Loucy (cell line): ENCODE measurements at regions not wholly inside any gene's neighbourhood (a gene's known extent, or its start where the extent isn't known, plus 50 kb on each side); places are given as distances from the start of the nearest gene placed in this dataset.

Experiments
- H2AFZ ChIP-seq: fragments of 200-600 bp; sonication (generic); 2 replicates; pipeline ENCODE4 v1.6.0; 2016; ENCODE audit warnings: antibody characterized with exemption, mild to moderate bottlenecking, low read length, moderate library complexity
- H3F3A ChIP-seq: fragments of 200-600 bp; 2 replicates; pipeline ENCODE4 v1.6.0; 2016; ENCODE audit warnings: antibody characterized with exemption, low read depth, mild to moderate bottlenecking
- H3K27me3 ChIP-seq: fragments of 200-600 bp; sonication (generic); 2 replicates; pipeline ENCODE4 v1.6.1; 2014; ENCODE audit warnings: low read length, mild to moderate bottlenecking; ENCODE audit not compliant: insufficient read depth, poor library complexity, severe bottlenecking
- H3K36me3 ChIP-seq: fragments of 200-600 bp; sonication (generic); 2 replicates; pipeline ENCODE4 v1.6.1; 2016; ENCODE audit warnings: low read length; ENCODE audit not compliant: insufficient read depth
- H3K4me1 ChIP-seq: fragments of 200-600 bp; sonication (generic); 2 replicates; pipeline ENCODE4 v1.5.1; 2014; ENCODE audit warnings: low read length, mild to moderate bottlenecking; ENCODE audit not compliant: insufficient read depth, poor library complexity, severe bottlenecking
- H3K4me2 ChIP-seq: fragments of 200-600 bp; sonication (generic); 2 replicates; pipeline ENCODE4 v1.6.0; 2014; ENCODE audit warnings: antibody characterized with exemption, low read length, low read depth, mild to moderate bottlenecking; ENCODE audit not compliant: poor library complexity, severe bottlenecking
- H3K4me3 ChIP-seq: fragments of 200-600 bp; sonication (generic); 2 replicates; pipeline ENCODE4 v1.5.1; 2014; ENCODE audit warnings: low read length, mild to moderate bottlenecking, mixed read lengths; ENCODE audit not compliant: poor library complexity, severe bottlenecking
- H3K79me2 ChIP-seq: fragments of 200-600 bp; sonication (generic); 2 replicates; pipeline ENCODE4 v1.6.1; 2014; ENCODE audit warnings: low read length; ENCODE audit not compliant: insufficient read depth
- H3K9ac ChIP-seq: fragments of 200-600 bp; sonication (generic); 2 replicates; pipeline ENCODE4 v1.6.0; 2014; ENCODE audit warnings: mild to moderate bottlenecking, low read depth, low read length, moderate library complexity; ENCODE audit not compliant: poor library complexity, severe bottlenecking
- H3K9me2 ChIP-seq: fragments of 200-600 bp; sonication (generic); replicated peaks from 2 replicates; pipeline ENCODE4 v1.6.1; 2016; ENCODE audit warnings: low read depth, low read length, mixed read lengths
- H3K9me3 ChIP-seq: fragments of 200-600 bp; sonication (generic); 2 replicates; pipeline ENCODE4 v1.6.1; 2014; ENCODE audit warnings: mild to moderate bottlenecking, antibody characterized with exemption, low read length, low read depth; ENCODE audit not compliant: insufficient read depth
- H4K20me1 ChIP-seq: fragments of 200-600 bp; sonication (generic); 2 replicates; pipeline ENCODE4 v1.6.0; 2014; ENCODE audit warnings: antibody characterized with exemption, low read length, mild to moderate bottlenecking; ENCODE audit not compliant: insufficient read depth, poor library complexity, severe bottlenecking
- CTCF ChIP-seq: fragments of 200-600 bp; sonication (generic); conservative IDR thresholded peaks from 2 replicates; pipeline ENCODE4 v1.5.1; 2014; ENCODE audit warnings: mild to moderate bottlenecking, antibody characterized with exemption, low read length
- EZH2phosphoT487 ChIP-seq: fragments of 200-600 bp; IDR thresholded peaks from 2 replicates; pipeline ENCODE4 v1.6.1; 2018; ENCODE audit warnings: antibody characterized with exemption, mild to moderate bottlenecking, moderate library complexity, borderline replicate concordance

DNA sequence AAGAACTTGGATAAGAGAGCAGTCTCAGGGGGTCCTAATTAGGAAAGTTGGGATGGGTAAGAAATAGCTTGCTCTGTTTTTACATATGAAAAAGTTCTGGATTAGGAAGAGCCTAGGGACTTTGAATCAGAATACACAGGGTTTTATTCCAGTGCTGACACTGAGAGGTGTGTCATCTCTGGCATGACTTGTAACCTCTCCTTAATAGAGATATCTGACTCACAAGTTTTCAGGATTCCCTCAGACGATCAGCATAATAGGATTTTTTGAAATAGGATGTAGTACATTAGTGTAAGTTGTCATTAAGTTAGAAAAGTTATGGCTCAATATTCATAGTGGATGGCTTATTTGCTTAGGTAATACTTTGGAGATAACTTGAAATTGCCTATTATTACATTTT, 555.2 kb upstream of the MIR17HG start:
- H3K4me3 ChIP-seq = no peak overlapping the region
- H3K4me1 ChIP-seq = no peaks in the 10 kb centered on the region
- no peaks in the 10 kb centered on the region for H3K79me2 ChIP-seq
- H3K27me3 ChIP-seq = no peaks in the 10 kb centered on the region
- no peaks in the 10 kb centered on the region for H3F3A ChIP-seq
- H3K9ac ChIP-seq = no peak overlapping the region
- no peaks in the 10 kb centered on the region for H4K20me1 ChIP-seq
- no peak for TF ChIP-seq EZH2phosphoT487
- no peak for TF ChIP-seq CTCF
- no peaks in the 10 kb centered on the region for H3K9me3 ChIP-seq
- H2AFZ ChIP-seq = no peak overlapping the region
- H3K9me2 ChIP-seq = no peaks in the 10 kb centered on the region
- no peak overlapping the region for H3K4me2 ChIP-seq
- no peaks in the 10 kb centered on the region for H3K36me3 ChIP-seq

- Histone ChIP-seq H3K4me3 (no peak overlapping the region), H3K4me1 (no peaks in the 10 kb centered on the region), H3K9me3 (no peaks in the 10 kb centered on the region), H3K27me3 (no peaks in the 10 kb centered on the region), H3K9me2 (no peaks in the 10 kb centered on the region), H4K20me1 (no peaks in the 10 kb centered on the region), H3K4me2 (no peak overlapping the region), H3K36me3 (no peaks in the 10 kb centered on the region), H3F3A (no peaks in the 10 kb centered on the region), H3K79me2 (no peaks in the 10 kb centered on the region), H3K9ac (no peak overlapping the region), H2AFZ (no peak overlapping the region)
- no peak for TF ChIP-seq CTCF
- no peak for TF ChIP-seq EZH2phosphoT487
These were observed 554.1 kb upstream of the MIR17HG start for GRCh38 chr13:90793261-90793820.

DNA sequence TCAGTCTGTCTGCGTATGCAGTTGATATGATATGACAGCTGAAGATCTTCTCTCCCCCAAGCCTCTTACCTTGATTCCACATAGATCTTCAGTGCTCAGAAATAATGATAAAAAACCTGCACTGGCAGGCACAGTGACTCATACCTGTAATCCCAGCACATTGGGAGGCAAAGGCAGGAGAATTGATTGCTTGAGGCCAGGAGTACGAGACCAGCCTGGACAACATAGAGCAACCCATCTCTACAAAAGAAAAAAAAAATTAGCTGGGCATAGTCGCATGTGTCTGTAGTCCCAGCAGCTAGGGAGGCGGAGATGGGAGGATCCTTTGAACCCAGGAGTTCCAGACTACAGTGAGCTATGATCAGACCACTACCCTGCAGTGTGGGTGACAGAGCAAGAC, 551.0 kb upstream of the MIR17HG start:
- Histone ChIP-seq H3K27me3 (no peaks in the 10 kb centered on the region), H3K9me3 (no peaks in the 10 kb centered on the region)
- TF ChIP-seq CTCF = no peak
- TF ChIP-seq EZH2phosphoT487 = no peak

More for the DNA sequence above, 551.0 kb upstream of the MIR17HG start:
- H3K36me3 ChIP-seq = no peaks in the 10 kb centered on the region
- H4K20me1 ChIP-seq = no peaks in the 10 kb centered on the region
- no peak overlapping the region for H3K9ac ChIP-seq
- H3K4me2 ChIP-seq = no peak overlapping the region
- H3K79me2 ChIP-seq = no peaks in the 10 kb centered on the region
- H3K4me1 ChIP-seq = no peaks in the 10 kb centered on the region
- no peak overlapping the region for H2AFZ ChIP-seq
- no peak overlapping the region for H3K4me3 ChIP-seq
- H3F3A ChIP-seq = no peaks in the 10 kb centered on the region
- no peaks in the 10 kb centered on the region for H3K9me2 ChIP-seq
